RCC 7860 (cell line): ENCODE measurements at regions not wholly inside any gene's neighbourhood (a gene's known extent, or its start where the extent isn't known, plus 50 kb on each side); places are given as distances from the start of the nearest gene placed in this dataset.

Source experiments
- DNase-seq: peaks from one replicate; pipeline ENCODE4 v3.0.0-alpha.2; 2015; ENCODE audit warnings: low spot score
- FAIRE-seq: peaks from 2 replicates; lab custom pipeline; 2012; peaks lifted over from hg19 to GRCh38; lab: Jason Lieb, UNC

DNA sequence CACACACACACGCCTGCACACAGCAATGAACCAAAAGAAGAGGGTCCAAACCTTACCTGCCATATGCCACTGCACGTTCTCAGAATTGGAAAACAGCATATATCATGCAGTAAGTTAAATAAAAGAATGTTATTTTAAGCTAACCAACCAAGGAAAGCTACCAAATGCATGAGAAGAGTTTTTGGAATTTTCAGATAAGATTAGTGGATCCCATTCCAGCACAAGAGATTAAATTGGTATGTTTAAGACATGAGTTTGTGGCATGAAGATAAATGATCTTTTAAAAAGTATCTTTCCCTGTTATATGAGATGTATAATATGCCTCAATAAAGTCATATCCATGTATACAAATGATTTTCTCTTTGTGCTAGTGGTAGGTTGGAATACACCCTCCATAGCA is 811.4 kb downstream of the NR2F2 start:
- FAIRE-seq (no peak), DNase-seq (no peak)

- DNase-seq (no peak), FAIRE-seq (no peak)
These were observed 813.3 kb downstream of the NR2F2 start for GRCh38 chr15:97143592-97144376.

DNA sequence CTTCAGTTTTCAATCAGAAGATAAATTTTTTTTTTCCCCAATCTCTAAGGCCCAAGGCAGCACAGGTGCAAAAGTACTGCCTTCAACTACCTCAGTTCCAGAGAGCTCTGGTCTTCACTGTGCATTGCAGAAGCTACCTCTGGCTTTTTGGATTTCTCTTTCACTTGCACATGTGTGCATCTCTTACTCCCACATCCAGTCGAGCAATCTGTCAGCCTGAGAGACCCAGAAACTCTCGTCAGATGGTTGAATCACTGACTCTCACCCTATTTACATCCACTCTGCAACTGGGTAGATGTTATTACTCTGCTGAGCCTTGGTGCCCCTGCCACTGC is 813.8 kb downstream of the NR2F2 start:
- no peak for FAIRE-seq

GRCh38 chr15:97146929-97147870 is 813.3 kb upstream of the ARRDC4 start:
- DNase-seq (no peak), FAIRE-seq (no peak)

More for the DNA sequence above, 813.8 kb downstream of the NR2F2 start:
- no peak for DNase-seq

DNA sequence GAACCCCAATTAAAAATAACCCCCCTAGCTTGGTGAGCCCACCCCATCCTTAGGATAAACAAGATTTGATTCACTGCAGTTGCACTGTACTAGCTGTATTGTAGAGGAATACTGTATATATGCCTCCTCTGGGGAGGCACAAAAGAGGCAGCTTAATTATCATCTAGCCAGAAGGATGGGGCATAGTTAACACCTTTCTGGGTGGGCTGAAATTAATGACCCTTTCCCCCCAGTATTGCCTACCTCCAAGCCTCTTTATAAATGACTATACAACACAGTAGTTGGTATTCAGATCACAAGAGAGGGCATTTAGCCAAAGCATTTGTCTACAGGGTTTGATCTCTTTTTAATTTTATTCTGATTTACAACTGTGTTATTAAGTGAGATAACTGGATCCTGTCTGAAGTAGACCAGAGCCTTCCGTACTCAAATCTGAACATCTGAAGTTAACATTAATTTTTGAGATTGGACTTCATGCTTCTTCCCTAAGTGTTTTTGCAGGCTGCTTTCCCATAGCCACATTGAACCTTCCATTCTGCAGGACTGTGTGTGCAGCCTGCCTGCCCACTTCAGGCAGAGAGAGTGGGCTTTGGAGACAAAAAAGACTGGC is 807.0 kb upstream of the ARRDC4 start:
- DNase-seq (no peak), FAIRE-seq (no peak)

DNA sequence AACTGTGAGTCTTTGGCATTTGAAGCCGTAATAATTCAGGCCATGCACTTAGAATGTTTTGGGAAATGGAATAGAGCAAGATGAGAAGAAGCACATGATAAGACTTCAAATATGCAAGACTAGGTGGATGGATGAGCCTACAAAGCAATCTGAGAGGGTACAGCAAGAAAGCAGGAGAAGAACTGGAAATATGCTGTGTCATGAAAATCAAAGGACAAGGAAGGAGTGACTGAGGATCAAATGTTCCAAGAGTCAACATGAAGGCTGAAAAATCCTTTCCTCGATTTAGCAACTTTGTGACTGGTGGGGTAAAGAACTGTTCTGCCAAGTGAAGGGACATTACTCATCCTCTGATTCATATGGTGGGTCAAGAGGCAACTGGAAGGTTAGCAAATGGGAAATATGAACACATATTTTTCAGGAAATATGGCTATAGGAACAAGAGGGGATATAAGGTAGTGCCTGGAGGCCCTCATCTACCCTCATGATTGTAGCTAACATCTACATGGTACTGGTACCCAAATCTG is 803.7 kb upstream of the ARRDC4 start:
- no peak for DNase-seq
- FAIRE-seq: no peak

- DNase-seq (no peak), FAIRE-seq (no peak)
These were observed 797.6 kb upstream of the ARRDC4 start for GRCh38 chr15:97162805-97163495.

DNA sequence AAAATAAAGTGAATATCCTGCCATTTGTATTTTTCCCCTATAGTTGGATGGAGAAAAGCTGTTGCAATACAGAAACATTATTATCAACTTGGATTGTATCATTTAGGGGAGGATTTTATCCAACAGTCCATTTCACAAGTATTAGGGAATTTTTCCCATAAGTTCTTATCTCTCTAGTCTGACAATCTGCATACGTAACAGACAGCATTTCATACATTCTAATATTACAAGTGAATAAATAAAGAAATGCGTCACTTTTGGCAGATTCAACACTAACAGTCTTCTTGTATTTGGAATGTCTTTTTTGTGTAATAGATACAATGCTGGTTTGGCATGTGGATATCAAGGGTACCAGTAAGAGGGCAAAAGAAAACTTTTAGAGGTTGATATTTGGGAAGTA is 795.3 kb upstream of the ARRDC4 start:
- DNase-seq (no peak), FAIRE-seq (no peak)

GRCh38 chr15:97168704-97169475 is 791.6 kb upstream of the ARRDC4 start:
- no peak for DNase-seq
- FAIRE-seq: no peak

DNA sequence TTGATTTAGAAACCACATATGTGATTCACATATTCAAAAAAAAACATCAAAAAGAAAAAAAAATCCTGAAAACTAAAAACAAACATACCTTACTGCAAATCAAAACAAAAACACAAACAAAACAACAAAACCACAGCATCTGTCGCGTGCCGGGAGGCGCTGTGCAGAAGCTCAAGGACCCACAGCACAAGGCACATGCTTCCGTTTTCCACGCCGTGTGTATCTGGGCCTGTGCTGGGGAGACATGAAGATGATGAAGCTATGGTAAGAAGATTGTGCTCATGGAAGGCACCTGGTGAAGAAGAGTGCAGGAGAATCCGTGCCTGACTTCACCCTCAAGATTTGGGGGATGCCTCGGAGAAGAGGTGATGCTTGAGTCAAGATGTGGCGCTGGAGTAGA is 788.9 kb upstream of the ARRDC4 start:
- no peak for FAIRE-seq
- DNase-seq: no peak

- FAIRE-seq (no peak), DNase-seq (no peak)
These were observed 785.5 kb upstream of the ARRDC4 start for GRCh38 chr15:97174886-97175540.

GRCh38 chr15:97177151-97177577 is 783.3 kb upstream of the ARRDC4 start:
- DNase-seq (no peak), FAIRE-seq (no peak)

GRCh38 chr15:97182581-97182980 is 777.9 kb upstream of the ARRDC4 start:
- DNase-seq (no peak), FAIRE-seq (no peak)

GRCh38 chr15:97189162-97189780 is 771.2 kb upstream of the ARRDC4 start:
- FAIRE-seq (no peak), DNase-seq (no peak)

DNA sequence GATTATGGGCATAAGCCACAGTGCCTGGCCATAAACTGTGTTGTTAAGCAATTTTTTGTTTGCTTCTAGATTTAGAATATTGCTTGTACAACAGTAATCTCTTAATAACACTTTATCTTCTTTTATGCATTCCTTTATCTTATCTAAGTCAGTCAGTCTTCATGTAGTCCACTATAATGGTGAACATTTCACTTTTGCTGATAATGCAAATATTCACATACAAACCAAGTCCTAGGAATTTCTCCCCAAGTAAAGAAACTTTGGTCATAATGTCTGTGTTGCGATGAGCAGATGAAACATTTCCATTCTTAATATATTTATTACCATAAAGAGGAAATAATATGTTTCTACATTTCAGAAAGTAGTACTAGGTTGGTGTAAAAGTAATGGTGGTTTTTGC is 765.8 kb upstream of the ARRDC4 start:
- DNase-seq (no peak), FAIRE-seq (no peak)

DNA sequence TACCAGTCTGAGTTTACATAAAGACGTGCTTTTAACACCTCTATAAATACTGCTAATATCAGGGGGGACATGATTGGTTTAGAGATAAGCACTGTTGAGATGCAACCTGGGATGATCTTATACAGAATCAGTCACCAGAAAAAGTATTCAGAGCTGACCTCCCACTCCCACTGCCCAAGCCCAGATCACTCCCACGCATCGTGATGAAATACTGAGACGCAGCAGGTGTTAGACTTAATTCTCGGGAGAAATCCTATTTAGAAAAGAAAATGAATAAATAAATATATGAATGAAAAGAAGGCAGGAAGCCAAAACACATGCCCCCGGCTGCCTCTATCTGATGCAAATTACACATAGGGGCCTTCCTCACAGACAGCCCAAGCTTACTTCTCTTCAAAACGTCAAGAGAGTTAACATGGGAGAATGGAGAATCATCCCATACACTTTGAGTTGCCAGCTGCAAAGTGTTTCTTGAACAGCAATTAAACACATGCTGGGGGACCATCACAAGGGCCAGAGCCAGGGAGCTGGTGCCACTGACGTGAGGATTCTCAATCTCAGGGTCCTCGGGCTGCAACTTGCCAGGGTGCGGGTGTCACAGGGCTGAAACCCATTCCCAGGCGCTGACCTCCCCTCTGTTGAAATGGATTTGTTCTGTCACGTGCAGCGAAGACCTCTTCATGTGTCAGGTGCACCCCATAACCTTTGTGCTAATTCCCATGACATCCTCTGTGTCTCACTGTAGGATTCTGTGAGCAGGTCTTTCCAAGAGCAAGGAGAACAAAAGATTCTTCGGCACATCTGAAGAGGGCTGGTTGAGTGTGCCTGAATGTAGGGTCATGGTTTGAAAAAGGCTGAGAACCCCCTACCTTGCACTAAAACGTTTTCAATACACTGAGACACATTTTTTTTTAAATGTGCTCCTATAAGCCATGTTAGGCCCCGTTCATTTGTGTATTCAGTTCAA is 764.2 kb upstream of the ARRDC4 start:
- no peak for FAIRE-seq
- no peak for DNase-seq

- DNase-seq (no peak), FAIRE-seq (no peak)
These were observed 761.0 kb upstream of the ARRDC4 start for GRCh38 chr15:97199393-97200051.
